OCI-LY7 (cell line): ENCODE measurements at regions not wholly inside any gene's neighbourhood (a gene's known extent, or its start where the extent isn't known, plus 50 kb on each side); places are given as distances from the start of the nearest gene placed in this dataset.

Experiments
- EZH2phosphoT487 ChIP-seq: fragments of 200-600 bp; sonication (generic); IDR thresholded peaks from 2 replicates; pipeline ENCODE4 v1.6.1; 2018; ENCODE audit warnings: low read depth, borderline replicate concordance, mild to moderate bottlenecking, mixed run types, antibody characterized with exemption, low read length, moderate library complexity, mixed read lengths
- TF ChIP-seq, protein P1 (sequence below): fragments of 200-600 bp; sonication (generic); conservative IDR thresholded peaks from 2 replicates; pipeline ENCODE4 v1.5.1; 2014; ENCODE audit warnings: mild to moderate bottlenecking, antibody characterized with exemption, low read length, moderate library complexity, mixed read lengths

DNA sequence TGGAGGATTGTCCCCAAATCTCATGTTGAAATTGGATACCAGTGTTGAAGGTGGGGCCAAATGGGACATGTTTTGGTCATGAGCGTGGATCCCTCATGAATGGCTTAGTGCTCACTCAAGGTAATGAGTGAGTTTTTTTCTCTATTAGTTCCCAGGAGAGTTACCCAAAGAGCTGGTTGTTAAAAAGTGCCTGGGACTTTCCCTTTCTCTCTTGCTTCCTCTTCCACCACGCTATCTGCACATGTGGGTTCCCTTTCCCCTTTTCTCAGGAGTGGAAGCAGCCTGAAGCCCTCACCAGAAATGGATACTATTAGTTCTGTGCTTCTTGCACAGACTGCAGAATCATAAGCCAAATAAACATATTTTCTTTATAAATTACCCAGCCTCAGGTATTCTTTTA, 465.4 kb downstream of the FSCB start:
- TF ChIP-seq, protein P1, sequence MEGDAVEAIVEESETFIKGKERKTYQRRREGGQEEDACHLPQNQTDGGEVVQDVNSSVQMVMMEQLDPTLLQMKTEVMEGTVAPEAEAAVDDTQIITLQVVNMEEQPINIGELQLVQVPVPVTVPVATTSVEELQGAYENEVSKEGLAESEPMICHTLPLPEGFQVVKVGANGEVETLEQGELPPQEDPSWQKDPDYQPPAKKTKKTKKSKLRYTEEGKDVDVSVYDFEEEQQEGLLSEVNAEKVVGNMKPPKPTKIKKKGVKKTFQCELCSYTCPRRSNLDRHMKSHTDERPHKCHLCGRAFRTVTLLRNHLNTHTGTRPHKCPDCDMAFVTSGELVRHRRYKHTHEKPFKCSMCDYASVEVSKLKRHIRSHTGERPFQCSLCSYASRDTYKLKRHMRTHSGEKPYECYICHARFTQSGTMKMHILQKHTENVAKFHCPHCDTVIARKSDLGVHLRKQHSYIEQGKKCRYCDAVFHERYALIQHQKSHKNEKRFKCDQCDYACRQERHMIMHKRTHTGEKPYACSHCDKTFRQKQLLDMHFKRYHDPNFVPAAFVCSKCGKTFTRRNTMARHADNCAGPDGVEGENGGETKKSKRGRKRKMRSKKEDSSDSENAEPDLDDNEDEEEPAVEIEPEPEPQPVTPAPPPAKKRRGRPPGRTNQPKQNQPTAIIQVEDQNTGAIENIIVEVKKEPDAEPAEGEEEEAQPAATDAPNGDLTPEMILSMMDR = no peak
- no peak for TF ChIP-seq EZH2phosphoT487
